ENCODE measurements at regions not wholly inside any gene's neighbourhood (a gene's known extent, or its start where the extent isn't known, plus 50 kb on each side); places are given as distances from the start of the nearest gene placed in this dataset.

DNA sequence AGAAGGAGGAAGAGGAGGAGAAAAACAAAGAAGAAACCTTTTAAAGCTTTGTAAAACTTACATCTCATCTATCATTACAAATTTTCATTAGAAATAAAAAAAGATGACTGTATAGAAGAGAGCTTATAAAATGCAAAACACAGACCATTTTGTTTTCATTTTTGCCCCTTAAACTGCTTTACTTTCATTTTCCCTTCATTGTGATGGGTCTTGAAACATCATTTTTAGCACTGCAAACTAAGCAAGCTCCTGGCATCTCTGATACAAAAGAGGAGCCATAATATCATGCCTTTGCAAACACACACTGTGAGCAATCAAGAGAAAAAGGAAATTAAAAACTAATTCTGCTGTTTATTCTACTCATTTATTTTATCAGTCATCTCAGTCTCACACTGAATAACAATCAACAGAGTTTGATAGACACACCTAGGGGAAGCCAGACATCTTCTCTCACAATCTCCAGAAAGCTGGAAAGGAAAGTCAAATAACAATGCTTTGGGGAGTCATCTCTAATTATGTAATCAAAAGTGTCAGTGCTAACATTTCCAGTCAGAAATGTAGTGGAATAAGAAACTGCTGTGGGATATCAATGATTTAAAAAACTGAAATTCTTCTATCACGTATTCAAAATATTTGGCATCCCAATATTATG lies 467.7 kb upstream of the FAT3 start:
- no peak for DNase-seq (ENCODE audit: low spot score)

DNA sequence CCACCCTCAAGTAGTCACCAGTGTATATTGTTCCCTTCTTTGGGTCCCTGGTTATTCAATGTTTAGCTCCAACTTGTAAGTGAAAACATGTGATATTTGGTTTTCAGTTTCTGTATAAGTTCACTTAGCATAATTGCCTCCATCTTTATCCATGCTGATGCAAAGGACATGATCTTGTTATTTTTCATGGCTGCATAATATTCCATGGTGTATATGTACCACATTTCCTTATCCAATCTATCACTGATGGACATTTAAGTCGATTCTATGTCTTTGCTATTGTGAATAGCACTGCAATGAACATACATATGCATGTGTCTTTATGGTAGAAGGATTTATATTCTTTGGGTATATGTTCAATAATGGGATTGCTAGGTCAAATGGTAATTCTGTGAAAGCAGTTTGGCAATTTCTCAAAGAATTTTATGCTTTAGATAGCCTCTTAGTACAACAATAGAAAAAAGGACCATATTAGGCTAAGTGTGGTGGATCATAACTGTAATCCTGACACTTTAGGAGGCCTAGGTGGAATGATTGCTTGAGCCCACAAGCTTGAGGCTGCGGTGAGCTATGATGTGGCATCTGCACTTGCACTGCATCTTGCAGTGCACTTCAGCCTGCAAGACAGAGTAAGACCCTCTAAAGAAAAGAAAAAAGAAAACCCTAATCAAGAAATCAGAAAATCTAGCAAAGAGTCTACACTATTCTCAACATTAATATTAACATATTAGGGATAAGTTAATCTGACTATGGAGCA lies 468.5 kb upstream of the FAT3 start:
- no peak for DNase-seq (ENCODE audit: low spot score)

DNA sequence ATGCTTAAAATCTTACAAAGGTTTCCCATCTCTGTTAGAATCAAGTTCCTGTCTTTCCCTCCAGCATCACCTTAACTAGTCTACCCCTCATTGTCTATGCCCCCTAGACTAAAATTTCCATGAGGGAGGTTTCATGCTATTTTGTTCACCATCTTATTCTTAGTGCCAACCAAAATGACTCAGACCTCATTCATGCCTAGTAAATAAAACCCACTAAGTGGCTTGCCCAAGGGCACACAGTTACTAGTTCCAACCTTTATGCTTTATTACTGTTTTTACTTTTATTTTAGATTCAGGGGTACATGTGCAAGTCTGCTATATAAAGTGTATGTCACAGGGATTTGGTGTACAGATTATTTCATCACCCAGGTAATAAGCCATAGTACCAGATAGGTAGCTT lies 469.1 kb upstream of the FAT3 start:
- no peak for DNase-seq (ENCODE audit: low spot score)

DNA sequence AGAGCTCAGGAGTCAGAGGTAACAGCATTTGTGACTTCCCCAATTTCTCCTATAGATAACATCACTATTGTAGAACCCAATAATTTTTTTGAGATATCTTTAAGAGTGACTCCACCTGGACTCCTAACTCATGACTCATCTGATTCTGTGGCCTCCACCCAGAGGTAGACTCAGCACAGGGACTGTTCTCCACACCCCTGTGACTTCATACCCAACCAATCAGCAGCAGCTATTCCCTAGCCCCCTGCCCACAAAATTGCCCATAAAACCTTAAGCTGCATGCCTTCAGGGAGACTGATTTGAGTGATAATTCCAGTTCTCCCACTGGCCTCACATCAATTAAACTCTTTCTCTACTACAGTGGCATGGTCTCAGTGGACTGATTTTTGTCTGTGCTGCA lies 475.4 kb upstream of the FAT3 start:
- no peak for DNase-seq (ENCODE audit: low spot score)

DNA sequence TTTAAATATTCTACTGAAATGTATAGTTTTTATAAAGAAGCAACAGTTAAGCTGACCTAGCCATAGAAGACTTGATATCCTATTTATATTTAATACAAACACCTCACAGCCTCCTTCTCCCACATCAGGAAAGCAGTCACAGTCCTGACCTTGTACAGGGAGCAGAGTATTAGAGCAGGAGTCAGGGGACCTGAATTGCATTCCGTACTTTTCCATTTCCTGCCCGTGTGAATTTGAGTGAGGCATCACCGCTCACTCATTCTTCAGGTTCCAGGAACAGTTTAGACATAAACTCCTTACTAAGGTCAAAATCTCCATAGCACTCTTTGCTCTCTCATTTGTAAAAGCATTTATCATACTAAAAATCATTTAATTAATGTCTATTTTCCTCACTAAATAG lies 482.5 kb upstream of the FAT3 start:
- no peak for DNase-seq (ENCODE audit: low spot score)

DNA sequence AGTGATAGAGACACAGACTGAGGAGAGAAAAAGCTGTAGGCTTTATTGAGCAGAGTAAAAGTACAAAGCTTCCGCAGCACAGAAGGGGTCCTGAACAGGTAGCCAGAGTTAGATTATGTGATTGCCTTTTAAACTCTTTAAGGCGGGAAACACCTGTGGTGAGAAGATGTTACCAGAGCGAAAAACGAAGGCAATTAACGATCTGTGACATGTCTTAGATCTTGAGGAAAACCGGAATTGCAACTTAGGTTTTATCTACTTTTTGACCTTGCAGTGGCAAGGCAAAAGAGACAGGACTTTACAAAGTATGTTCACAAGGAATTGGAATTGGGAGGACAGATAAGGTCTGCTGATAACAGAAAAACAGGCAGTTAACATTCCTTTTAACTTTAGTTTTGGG lies 493.6 kb upstream of the FAT3 start:
- DNase-seq (ENCODE audit: low spot score) = no peak

DNA sequence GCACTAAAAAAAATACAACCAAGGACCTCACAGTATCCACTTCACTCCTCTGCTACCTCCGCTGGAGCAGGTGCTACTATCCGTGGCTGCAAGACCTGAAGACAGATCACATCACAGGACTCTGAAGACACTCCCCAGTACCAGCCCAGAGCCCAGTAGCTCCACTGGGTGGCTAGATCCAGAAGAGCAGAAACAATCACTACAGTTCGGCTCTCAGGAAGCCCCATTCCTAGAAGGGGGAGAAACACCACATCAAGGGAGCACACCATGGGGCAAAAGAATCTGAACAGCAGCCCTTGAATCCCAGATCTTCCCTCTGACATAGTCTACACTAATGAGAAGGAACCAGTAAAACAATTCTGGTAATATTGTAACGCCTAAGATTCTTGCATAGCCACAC lies 494.0 kb upstream of the FAT3 start:
- no peak for DNase-seq (ENCODE audit: low spot score)

DNA sequence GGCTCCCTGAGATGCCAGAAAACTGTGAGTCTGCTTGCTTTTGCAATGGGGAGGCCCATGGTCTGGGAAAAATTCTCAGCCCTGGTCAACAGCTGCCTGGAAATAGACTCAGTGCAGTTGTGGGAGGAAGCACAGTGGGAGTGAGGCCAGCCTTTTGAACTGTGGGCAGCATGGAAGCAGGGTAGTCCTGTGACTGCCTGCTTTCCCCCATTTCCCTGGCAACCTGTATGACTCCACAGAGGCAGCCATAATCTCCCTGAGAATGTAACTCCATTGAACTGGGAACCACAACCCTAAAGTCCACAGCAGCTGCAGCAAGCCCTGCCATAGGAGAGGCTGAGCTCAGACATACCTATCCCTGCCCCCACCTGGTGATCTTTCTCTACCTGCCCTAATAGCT lies 494.6 kb upstream of the FAT3 start:
- DNase-seq (ENCODE audit: low spot score) = no peak

DNA sequence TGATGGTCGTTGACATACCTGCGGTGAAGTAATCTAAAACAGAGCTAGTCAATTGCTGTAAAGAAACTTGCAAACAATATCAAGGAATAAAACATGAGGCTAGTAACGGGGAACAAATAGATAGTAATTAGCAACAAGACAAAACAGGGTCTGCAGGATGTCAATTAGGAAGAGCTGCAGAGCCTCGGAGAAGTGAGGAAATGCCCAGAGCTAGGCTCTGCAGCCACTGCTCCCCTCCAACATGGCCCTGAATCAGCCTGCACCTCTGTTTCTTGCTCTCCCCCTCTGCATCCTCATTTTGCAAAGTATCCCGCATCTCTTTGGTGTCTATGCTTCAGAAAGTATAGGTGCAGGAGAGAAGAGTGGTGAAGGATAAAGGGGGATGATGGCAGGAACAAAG lies 507.4 kb upstream of the FAT3 start:
- DNase-seq (ENCODE audit: low spot score) = no peak

DNA sequence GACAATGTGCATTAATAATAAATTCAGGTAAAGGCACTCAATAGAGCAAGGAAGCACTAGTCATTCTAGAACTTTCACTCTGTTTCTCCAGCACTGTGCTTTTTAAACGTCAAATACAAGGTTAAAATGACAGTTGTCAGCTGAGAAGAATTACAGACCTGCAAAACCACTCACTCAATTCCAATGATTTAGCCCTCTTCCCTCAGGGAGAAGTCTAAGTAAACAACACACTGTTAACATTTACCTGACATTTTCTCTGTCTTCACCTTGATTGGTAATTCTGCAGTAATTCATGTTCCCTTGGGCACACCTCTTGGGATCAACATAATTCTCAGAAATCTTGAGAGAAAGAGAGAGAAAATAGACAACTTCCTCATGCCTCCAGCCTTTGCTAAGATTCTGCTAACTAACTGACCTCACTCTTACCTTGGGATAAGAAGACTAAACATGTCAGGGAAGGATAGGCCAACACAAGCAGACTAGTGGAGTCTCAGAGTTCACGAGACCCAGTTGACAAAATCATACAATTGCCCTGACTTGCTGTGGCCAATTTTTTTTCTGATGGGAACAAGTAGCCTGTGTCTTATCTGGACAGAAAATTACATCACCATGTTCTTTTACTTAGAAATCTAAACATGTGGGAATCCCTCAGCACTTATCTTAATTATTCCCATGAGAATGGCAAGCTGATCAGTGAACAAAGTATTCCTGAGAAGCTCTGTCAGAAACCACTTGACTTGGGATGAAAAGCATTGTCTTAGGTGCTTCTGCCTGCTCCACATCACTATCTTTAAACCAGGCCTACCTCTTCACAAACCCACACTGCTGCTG lies 516.8 kb upstream of the FAT3 start:
- no peak for DNase-seq (ENCODE audit: low spot score)

DNA sequence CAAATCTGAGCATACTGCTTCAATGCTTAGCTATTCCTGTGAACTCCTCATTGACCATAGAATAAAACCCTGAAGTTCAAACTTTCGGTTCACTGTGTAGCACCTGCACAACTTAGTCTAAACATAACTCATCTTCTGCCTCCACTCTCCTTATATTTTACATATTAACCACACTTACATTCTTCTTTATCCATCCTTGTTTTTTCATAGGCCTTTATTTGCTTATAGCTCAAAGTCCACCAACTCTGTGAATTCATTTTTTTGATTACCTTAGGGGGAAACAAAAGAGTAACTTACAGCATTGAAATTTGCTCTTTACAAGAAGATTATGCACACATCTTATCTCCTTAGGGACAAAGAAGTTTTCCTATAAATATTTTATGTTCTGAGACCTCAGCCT lies 521.6 kb upstream of the FAT3 start:
- no peak for DNase-seq (ENCODE audit: low spot score)

DNA sequence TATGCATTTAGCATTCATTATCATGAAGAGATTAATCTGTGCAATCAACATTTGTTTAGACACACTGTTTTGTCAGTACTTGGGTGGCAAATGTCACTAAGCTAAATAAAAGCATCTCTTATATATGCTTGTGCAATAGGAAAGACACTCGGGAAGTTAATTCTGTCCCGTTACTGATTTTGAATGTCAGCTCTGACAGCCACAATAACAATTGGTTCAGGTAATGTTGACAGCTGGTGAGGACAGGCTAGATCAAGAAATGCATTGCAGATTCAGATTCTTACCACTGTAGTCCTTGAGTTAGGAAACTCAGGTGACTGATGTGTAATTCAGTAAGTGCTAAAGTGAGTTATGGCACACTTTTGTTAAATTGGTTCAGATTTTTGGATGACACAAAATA lies 523.8 kb upstream of the FAT3 start:
- DNase-seq (ENCODE audit: low spot score) = no peak

DNA sequence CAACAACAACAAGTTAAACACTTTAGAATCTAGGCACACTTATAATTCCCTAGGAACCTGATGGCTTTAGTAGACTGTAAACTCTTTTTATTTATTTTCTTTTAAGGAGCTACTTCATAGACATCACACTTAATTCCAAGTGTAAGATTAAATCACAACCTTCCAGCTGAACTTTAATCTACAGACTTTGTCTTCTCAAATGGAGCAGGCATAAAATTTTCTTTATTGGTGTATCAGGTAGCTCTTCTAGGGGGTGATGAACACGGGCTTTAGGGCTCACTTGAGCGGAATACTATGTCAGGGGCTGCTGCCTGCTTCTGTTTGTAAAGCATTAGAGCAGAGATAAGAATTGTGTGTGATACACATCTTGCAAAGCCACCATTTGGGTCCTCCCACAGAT lies 525.8 kb upstream of the FAT3 start:
- no peak for DNase-seq (ENCODE audit: low spot score)

DNA sequence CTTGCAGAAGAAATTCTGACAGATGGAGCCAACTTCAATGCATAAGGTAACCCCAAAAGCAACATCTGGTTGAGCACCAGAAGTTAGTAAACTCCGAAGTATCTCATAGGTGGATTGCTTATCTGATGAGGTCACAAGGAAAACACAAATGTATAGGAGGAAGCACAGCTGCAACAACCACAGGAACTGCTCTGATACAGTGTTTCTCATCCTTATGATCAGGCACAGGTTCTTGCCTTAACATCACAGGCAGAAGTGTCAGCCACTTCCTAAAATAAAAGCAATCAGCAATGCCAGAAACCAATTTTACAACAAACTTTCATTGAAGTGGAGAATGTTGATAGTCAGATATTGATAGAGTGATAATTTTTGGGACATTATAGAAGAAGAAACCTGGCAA lies 530.3 kb upstream of the FAT3 start:
- no peak for DNase-seq (ENCODE audit: low spot score)

DNA sequence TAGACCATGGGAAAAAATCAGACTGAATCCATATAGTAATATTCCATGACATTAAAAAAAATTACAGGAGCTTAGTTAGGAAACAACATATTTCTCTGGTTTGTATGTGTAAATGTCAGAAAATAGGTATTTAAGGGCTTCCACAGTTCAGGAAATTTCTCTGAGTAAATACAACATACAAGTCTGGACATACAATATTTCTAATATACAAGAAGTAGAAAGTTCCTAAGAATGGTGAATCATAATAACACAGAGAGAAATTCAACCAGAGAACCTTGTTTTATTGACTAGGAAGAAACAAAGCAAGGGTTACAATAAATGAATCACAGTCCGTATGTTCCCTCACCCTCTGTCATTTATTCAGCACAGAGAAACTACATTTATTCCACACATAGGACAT lies 532.7 kb upstream of the FAT3 start:
- DNase-seq (ENCODE audit: low spot score) = no peak

DNA sequence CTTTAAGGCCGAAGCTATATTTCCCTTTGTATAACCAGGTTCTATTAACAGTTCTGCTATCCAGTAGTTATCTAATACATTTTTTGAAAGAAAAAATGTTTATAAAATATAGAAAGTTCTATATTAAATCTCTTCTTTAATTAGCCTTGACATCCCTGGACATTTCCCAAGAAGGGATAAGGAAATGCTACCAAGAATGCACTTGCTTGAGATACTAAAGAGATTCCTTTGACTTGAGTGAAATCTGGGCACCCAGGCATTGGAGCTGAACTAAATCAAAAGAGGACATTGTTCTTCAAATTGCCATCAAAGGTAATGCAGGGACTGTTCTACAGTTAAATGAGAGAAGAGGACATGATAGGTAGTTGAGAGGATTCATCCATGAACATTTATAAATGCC lies 535.9 kb upstream of the FAT3 start:
- DNase-seq (ENCODE audit: low spot score) = no peak

DNA sequence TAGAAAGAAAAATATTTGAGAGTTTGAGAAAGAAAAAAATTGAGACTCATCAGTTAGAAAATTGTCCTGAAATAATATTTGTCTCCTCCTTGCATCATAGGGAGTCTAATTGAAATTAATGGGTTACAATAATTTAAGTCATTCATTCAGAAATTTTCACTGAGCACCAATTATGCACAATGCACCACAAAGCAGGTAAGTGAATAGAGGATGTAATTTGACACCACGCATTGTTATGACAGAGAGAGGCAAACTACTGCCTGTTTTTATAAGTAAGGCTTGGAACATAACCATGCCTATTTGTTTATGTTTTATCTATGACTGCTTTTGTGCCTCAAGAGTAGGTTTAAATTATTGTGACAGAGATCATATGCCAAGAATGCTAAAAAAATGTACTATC lies 537.9 kb upstream of the FAT3 start:
- DNase-seq (ENCODE audit: low spot score) = no peak

DNA sequence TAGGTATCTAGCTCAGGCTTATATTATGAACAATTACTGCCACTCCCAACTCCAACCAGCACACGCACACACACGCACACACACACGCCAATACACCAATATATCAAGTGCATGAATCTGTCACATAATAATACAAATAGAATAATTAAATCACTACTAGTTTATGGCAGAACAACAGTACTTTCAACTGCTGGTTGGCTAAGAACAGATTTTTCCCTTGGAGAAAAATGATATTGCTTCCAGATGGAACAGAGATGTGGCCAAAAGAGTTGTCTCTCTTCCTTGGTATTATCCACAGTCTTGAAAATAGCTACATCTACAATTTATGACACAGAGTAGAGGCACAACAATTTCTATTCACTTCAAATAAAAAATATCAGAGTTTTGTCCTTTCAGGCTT lies 538.3 kb upstream of the FAT3 start:
- no peak for DNase-seq (ENCODE audit: low spot score)

DNA sequence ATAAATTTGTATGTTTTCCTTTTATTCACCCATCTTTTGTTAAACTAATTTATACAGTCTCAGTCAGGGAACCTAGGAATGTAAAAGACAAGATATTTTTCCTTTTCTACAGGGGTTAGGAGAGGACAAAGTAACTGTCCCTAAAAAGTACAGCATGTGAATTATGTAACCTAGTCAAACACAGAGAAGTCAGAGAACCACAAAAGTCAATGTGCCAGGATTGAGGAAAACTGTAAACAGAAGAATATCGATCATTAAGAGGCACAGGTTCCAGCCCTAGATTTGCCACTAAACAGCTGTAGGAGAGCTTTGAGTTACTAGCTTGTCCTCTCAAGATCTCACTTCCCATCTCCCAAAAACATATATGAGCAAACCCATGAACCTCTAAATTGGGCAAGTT lies 550.9 kb upstream of the FAT3 start:
- no peak for DNase-seq (ENCODE audit: low spot score)

DNA sequence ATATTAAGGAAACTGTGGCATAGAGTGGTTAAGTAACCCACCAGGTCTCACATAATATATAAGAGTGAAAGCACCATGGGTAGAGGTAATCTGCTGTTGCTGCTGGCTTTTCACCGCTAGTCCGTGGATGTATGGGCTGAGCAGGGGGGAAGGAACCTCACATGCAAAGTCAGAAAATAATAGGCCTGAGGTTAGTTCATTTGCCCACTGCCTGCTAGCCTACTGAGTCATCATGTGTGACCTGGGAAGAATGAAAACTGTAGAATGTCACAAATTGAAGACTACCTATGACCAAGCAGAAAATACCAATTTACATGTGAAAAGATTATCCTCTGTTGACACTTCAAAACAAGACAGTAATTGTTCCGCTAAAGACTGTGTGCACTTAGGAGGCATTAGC lies 560.1 kb upstream of the FAT3 start:
- DNase-seq (ENCODE audit: low spot score) = no peak

DNA sequence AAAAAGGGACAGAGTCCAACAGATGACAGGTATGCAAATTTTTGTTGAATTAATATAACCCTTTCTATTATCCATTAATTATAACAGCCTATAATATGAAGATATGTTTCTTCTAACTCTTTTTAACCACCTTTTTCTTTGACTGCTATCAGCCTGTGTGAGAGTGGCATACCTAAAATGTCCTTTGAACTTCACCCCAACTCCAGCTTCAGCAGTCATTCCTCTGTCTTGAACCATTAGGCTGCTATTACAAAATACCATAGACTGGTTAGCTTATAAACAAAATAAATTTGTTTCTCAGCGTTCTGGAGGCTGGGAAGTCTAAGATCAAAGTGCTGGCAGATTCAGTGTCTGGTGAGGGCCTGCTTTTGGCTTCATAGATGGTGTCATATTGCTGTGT lies 564.6 kb upstream of the FAT3 start:
- no peak for DNase-seq (ENCODE audit: low spot score)

DNA sequence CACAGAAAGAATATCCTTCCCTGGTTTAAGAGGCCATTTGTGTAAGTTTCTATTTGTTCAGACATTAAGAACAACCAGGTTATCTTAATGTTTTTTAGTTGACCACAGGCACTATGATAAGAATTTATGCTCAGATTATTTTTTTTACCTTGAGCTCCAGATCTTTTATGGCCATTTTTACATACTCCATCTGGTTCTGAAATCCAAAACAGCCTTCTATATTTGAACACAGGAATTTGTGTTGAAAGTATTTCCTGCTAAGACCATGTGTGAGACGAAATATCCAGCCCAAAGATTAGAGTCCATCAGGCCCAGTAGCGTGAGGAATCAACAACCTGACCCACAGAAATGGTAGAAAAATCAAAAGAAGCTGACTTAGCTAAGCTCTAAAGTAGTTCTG lies 569.9 kb upstream of the FAT3 start:
- DNase-seq (ENCODE audit: low spot score) = no peak

DNA sequence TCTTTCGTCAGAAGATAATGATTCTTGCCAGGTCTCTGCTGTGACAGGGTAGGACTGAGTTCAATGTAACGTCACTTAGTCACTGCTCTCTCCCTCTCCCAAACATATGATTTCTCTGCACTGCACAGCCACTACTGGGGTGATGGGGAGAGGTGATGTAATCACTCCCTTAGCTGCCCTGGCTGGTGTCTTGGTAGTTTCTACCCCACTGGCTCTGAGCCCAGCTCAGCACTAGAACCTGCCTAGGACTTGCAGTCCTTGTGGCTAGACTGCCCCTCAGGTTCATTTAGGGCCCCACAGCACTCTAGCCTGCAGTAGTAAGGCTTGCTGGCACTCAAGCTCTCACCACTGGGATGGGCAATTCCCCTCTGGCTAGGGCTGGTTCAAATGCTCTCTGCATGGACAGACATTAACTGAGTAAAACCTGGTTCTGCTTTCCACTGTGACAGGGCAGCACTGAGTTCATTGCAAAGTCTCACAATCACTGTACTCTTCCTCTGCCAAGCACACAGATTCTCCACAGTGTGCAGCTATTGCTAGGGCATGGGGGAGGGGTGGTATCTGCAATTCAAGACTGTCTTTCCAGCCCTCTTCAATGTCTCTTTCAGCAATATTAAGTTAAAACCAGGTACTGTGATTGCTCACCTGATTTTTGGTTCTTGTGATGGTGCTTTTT lies 571.4 kb upstream of the FAT3 start:
- DNase-seq (ENCODE audit: low spot score) = no peak
